GM20000 (cell line): ENCODE measurements at regions not wholly inside any gene's neighbourhood (a gene's known extent, or its start where the extent isn't known, plus 50 kb on each side); places are given as distances from the start of the nearest gene placed in this dataset.

Experiments used
- DNase-seq: peaks from one replicate; pipeline ENCODE4 v3.0.0; 2012; ENCODE audit warnings: low spot score
- CTCF ChIP-seq: IDR thresholded peaks from 2 replicates; pipeline ENCODE4 v1.5.1; 2012; ENCODE audit warnings: mild to moderate bottlenecking, control low read depth; ENCODE audit errors: extremely low read depth, missing control alignments

DNA sequence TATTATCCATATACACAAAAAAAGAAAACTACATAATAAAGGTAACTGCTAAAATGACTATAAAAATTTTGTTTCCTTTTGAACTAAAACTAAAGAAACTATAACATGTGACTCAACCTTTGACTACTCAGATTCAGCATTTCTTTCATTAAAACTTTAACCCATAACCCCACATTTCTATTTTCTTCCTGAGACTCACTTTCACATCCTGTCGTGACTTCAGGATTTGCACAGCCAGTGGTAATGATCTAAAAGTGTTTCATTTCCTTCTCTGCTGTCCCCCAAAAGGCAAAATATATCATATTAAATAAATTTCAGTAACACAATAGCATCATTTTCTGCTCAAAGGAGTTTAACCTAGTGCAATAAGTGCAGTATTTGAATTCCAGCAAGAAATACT is 1022.4 kb upstream of the DIAPH2 start:
- DNase-seq: peak; percentile 1

DNA sequence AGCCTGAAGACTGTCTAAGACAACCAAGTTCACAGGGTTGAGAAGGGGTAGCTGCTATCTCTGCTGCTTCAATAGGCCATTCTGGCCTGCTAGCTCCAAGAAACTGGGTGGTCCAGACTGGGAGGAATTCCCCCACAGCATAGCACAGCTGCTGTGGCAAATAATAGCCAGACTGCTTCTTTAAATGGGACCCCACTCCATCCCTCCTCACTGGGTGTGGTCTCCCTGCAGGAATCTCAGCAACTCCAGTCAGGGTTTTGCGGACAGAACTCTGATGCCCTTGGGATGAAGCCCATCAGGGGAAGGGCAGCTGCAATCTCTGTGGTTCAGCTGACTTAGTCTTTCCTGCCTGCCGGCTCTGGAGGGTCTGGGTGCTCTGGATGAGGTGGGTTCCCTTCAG is 1018.6 kb upstream of the DIAPH2 start:
- no peak for TF ChIP-seq CTCF
- no peak for DNase-seq

More for the DNA sequence above, 1022.4 kb upstream of the DIAPH2 start:
- no peak for TF ChIP-seq CTCF

DNA sequence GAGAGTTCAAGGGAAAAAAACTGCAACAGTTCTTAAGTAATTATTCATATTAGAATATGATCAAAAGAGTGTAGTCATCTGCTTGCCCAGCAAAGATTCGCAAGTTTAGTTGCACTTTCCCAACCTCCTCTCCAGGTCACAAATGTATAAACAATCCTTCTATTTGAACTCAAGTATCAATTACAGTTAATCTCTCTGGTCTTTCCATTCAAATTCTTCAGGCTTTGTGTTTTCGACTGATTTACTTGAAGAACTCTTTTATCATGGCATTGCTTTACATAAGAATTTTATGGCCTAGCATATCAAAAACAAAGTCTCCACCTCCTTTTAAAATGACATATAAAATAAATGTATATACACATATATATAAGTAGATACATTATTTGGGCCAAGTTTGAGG is 1009.6 kb upstream of the DIAPH2 start:
- no peak for DNase-seq
- TF ChIP-seq CTCF: no peak

GRCh38 chrX:95675794-95676193 is 1008.8 kb upstream of the DIAPH2 start:
- no peak for DNase-seq
- TF ChIP-seq CTCF: no peak

DNA sequence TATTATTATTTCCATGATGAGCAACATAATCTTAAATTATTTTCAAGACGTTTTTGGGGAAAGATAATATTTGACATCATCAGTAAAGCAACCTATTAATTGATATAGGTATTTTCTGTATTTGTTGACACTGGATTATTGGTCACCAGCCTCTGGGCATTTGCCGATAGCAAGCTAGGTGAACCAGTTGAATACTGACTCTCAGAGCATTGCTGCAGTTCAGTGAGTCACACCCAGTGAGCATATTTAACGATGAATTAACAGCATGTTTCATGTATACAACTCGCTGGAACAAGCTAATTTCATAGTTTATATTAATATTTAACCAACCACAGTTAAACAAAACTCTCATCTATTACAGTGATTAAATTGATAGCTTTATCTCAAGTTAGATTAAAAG is 1006.0 kb upstream of the DIAPH2 start:
- TF ChIP-seq CTCF: no peak
- DNase-seq: no peak

GRCh38 chrX:95693365-95693764 is 991.3 kb upstream of the DIAPH2 start:
- no peak for TF ChIP-seq CTCF
- DNase-seq: no peak

GRCh38 chrX:95703696-95704095 is 980.9 kb upstream of the DIAPH2 start:
- DNase-seq: no peak
- no peak for TF ChIP-seq CTCF
